ENCODE measurements at regions not wholly inside any gene's neighbourhood (a gene's known extent, or its start where the extent isn't known, plus 50 kb on each side); places are given as distances from the start of the nearest gene placed in this dataset.

DNA sequence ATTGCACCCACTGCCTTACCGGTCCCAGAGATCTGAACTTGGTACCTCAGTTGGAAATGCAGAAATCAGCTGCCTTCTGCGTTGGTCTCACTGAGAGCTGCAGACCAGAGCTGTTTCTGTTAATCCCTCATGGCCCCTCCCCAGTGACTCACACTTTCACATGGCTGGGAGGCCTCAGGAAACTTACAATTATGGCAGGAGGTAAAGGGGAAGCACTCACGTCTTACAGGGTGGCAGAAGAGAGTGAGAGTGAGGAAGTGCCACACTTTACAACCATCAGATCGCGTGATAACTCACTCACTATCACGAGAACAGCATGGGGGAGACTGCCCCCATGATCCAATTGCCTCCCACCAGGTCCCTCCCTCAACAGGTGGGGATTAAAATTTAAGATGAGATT, 648.5 kb downstream of the MTRR start:
- POLR2A ChIA-PET, result no interaction called here
- Histone ChIP-seq H3K4me2 (ENCODE audit: control insufficient read depth, insufficient read depth) (no peak overlapping the region), H3K9ac (ENCODE audit: control insufficient read depth, insufficient read depth, low read length) (no peak overlapping the region), H3K27ac (ENCODE audit: control insufficient read depth, insufficient read depth) (no peak overlapping the region), H3K27me3 (replicated peaks in 1 of 2; ENCODE audit: control insufficient read depth in 2 of 2, insufficient read depth in 2 of 2, low read length in 1 of 2) (no peaks in the 10 kb centered on the region), H3K4me1 (ENCODE audit: control insufficient read depth, insufficient read depth, low read length) (no peaks in the 10 kb centered on the region), H3K79me2 (ENCODE audit: control insufficient read depth, insufficient read depth, low read length) (no peaks in the 10 kb centered on the region), H3K36me3 (ENCODE audit: control insufficient read depth in 2 of 2, insufficient read depth in 2 of 2, low read length in 1 of 2) (no peaks in the 10 kb centered on the region), H3K4me3 (no peak overlapping the region), H2AFZ (ENCODE audit: control insufficient read depth, low read depth, low read length) (no peak overlapping the region), H3K9me3 (replicated peaks; ENCODE audit: control insufficient read depth, insufficient read depth, low read length) (no peaks in the 10 kb centered on the region), H4K20me1 (ENCODE audit: control insufficient read depth, insufficient read depth) (no peaks in the 10 kb centered on the region)
- no TSS peak for BruUV-seq (replicated peaks)
- intact Hi-C loops (cut with micrococcal nuclease; ENCODE audit: unreplicated experiment), result no loop called here
- TF ChIP-seq PML (IDR thresholded peaks at IDR 0.05; ENCODE audit: low read length) (no peak), ATF3 (IDR thresholded peaks at IDR 0.05; ENCODE audit: borderline replicate concordance, extremely low read depth, low read depth, low read length) (no peak), CREB1 (IDR thresholded peaks at IDR 0.05; ENCODE audit: low read depth) (no peak), IRF4 (IDR thresholded peaks at IDR 0.05; ENCODE audit: low read depth, low read length) (no peak), JUNB (IDR thresholded peaks at IDR 0.05) (no peak), RBBP5 (conservative IDR thresholded peaks at IDR 0.05) (no peak), EP300 (IDR thresholded peaks at IDR 0.05; ENCODE audit: borderline replicate concordance in 1 of 2, control insufficient read depth in 1 of 2, low read depth in 2 of 2, low read length in 2 of 2) (no peak), SUZ12 (IDR thresholded peaks at IDR 0.05; ENCODE audit: unreplicated experiment) (no peak), CHD1 (IDR thresholded peaks at IDR 0.05; ENCODE audit: low read depth, low read length) (no peak), POLR2AphosphoS2 (IDR thresholded peaks at IDR 0.05; ENCODE audit: low read depth, low read length) (no peak), MYB (IDR thresholded peaks at IDR 0.05; ENCODE audit: borderline replicate concordance, low read depth, low read length) (no peak)
- TF ChIP-seq, protein P1, sequence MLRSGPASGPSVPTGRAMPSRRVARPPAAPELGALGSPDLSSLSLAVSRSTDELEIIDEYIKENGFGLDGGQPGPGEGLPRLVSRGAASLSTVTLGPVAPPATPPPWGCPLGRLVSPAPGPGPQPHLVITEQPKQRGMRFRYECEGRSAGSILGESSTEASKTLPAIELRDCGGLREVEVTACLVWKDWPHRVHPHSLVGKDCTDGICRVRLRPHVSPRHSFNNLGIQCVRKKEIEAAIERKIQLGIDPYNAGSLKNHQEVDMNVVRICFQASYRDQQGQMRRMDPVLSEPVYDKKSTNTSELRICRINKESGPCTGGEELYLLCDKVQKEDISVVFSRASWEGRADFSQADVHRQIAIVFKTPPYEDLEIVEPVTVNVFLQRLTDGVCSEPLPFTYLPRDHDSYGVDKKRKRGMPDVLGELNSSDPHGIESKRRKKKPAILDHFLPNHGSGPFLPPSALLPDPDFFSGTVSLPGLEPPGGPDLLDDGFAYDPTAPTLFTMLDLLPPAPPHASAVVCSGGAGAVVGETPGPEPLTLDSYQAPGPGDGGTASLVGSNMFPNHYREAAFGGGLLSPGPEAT (IDR thresholded peaks at IDR 0.05; ENCODE audit: low read depth), result no peak
- DNase-seq (ENCODE audit: low read depth, low spot score), result no peak
- SMC1A ChIA-PET (ENCODE audit: uncharacterized antibody, unreplicated experiment), result no interaction called here
- CTCF ChIA-PET, result no interaction called here
- in situ Hi-C loops (cut with MboI), result no loop called here
- ATAC-seq, result no peak
- FAIRE-seq, result no peak
- WGBS (ENCODE audit: insufficient coverage, insufficient replicate concordance, low lambda C conversion rate, missing lambda C conversion rate), result 21% methylated on average over 6 of the region's 6 CpGs
- RAD21 ChIA-PET (ENCODE audit: unreplicated experiment), result no interaction called here

Measured in GM12878 (cell line).